Jurkat, Clone E6-1 (cell line): ENCODE measurements at regions not wholly inside any gene's neighbourhood (a gene's known extent, or its start where the extent isn't known, plus 50 kb on each side); places are given as distances from the start of the nearest gene placed in this dataset.
"Not testable (repeated sequence)": the region's sequence is repeated elsewhere in the genome, so short reads cannot be mapped to it uniquely, and the experiment has no call there.

Experiments
- DNase-seq: peaks from one replicate; pipeline ENCODE4 v3.0.0-alpha.2; 2011; ENCODE audit warnings: low read depth, low spot score
- H3K4me3 ChIP-seq: 2 replicates; pipeline ENCODE4 v1.5.1; 2011; ENCODE audit warnings: mild to moderate bottlenecking, low read length, control low read depth, moderate library complexity

DNA sequence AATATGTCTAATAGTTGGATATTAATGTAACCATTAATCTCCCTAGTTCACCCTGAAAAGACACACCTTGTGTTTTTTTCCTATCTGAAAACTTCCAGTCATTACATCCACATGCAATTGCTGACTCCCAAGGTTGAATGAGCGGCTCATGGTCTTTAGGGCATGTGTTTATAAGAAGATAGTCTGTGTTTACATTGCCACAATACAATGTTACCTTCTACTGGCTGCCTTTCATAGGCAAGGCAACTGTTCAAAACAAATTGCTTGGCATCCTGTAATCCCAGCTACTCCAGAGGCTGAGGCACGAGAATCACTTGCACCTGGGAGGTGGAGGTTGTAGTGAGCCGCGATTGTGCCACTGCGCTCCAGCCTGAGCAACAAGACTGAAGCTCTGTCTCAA, 52.6 kb upstream of the GPCPD1 start:
- H3K4me3 ChIP-seq = no peak overlapping the region
- no peak for DNase-seq

DNA sequence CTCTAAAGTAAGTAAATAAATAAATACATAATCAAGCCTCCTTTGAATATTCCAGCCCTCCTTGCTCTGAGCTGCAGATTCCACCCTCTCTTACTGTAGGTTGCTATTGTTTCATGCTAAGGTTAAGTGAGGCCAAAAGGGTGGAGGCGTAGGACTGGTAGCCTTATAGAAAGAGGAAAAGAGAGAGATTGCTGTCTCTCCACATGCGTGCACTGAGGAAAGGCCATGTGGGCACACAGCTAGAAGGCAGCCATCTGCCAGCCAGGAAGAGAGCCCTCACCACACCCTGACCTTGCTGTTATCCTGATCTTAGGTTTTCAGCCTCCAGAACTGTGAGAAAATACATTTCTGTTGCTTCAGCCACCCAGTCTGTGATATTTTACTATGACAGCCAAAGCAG, 52.0 kb upstream of the GPCPD1 start:
- no peak for DNase-seq
- no peak overlapping the region for H3K4me3 ChIP-seq

DNA sequence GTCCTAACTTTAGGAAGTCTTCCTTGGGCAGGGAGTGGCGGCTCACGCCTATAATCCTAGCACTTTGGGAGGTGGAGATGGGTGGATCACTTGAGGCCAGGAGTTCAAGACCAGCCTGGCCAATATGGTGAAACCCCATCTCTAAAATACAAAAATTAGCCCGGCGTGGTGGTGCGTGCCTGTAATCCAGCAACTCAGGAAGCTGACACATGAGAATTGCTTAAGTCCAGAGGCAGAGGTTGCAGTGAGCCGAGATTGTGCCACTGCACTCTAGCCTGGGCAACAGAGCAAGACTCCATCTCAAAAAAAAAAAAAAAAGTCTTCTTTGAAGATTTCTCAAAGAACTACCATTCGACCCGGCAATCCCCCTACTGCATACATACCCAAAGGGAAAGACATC, 50.0 kb upstream of the GPCPD1 start:
- H3K4me3 ChIP-seq, DNase-seq: not testable (repeated sequence)
